ENCODE measurements at regions not wholly inside any gene's neighbourhood (a gene's known extent, or its start where the extent isn't known, plus 50 kb on each side); places are given as distances from the start of the nearest gene placed in this dataset.

DNA sequence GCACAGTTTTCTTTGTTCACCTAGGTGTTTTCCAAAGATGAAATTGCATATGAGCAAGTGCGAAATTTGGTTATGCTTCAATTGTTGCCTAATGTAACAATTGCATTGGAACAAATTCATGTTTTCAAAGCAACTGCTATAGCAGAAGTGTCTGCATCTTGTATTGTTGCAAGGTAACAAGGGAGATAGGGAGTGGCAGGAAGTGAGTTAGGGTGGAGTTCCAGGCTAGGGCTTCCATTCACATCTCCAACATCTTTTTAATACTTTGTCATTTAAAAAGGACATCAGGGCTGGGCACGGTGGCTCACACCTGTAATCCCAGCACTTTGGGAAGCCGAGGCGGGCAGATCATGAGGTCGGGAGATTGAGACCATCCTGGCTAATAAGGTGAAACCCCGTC lies 312.3 kb upstream of the E2F7 start:
- Mint-ChIP-seq H3K27ac (no peak overlapping the region), H3K9me3 (ENCODE audit: insufficient read depth) (no peaks in the 10 kb centered on the region), H3K27me3 (no peaks in the 10 kb centered on the region), H3K4me1 (no peaks in the 10 kb centered on the region), H3K4me3 (no peak overlapping the region)
- H3K4me2 ChIP-seq (replicated peaks; ENCODE audit: low read depth, low read length, poor library complexity, severe bottlenecking), result no peak overlapping the region
- POLR2A ChIA-PET, result no interaction called here
- intact Hi-C loops (cut with micrococcal nuclease), result no loop called here
- no peak overlapping the region for H3K27ac ChIP-seq (ENCODE audit: low read length in 2 of 2)
- no peaks in the 10 kb centered on the region for H3K27me3 ChIP-seq (replicated peaks in 1 of 4; ENCODE audit: control extremely low read depth in 1 of 4, control insufficient read depth in 3 of 4, insufficient read depth in 4 of 4, low read length in 3 of 4)
- WGBS (ENCODE audit: insufficient coverage), result 96% methylated on average over 5 of the region's 6 CpGs
- H3K9me3 ChIP-seq (ENCODE audit: control extremely low read depth in 1 of 3, control insufficient read depth in 2 of 3, insufficient read depth in 1 of 3, low read length in 2 of 3), result no peaks in the 10 kb centered on the region
- ATAC-seq (ENCODE audit: low read depth) (no peak), DNase-seq (no peak)
- H4K20me1 ChIP-seq (ENCODE audit: control insufficient read depth, insufficient read depth, low read length, poor library complexity, severe bottlenecking), result no peaks in the 10 kb centered on the region
- no peak overlapping the region for H3K4me3 ChIP-seq (ENCODE audit: control extremely low read depth in 1 of 5, extremely low read depth in 1 of 5, insufficient read depth in 1 of 5, low read depth in 2 of 5, low read length in 4 of 5)
- no peaks in the 10 kb centered on the region for H3K79me2 ChIP-seq (ENCODE audit: control insufficient read depth, insufficient read depth, low read length)
- no peak overlapping the region for H2AFZ ChIP-seq (ENCODE audit: insufficient read depth, low read depth, low read length, poor library complexity, severe bottlenecking)
- no peaks in the 10 kb centered on the region for H3K4me1 ChIP-seq (ENCODE audit: control insufficient read depth in 2 of 2, insufficient read depth in 2 of 2, low read length in 2 of 2)
- H3K36me3 ChIP-seq (replicated peaks in 1 of 2; ENCODE audit: control extremely low read depth in 1 of 2, control insufficient read depth in 1 of 2, extremely low read depth in 1 of 2, insufficient read depth in 2 of 2, low read length in 1 of 2), result no peaks in the 10 kb centered on the region
- no peak overlapping the region for H3K9ac ChIP-seq (ENCODE audit: low read length)
- TF ChIP-seq EZH2 (IDR thresholded peaks at IDR 0.05; ENCODE audit: borderline replicate concordance, insufficient read depth, low read depth, low read length, poor library complexity, severe bottlenecking), result no peak
- TF ChIP-seq CTCF (IDR thresholded peaks at IDR 0.05), result no peak
- CTCF ChIA-PET, result no interaction called here

- H3K9ac ChIP-seq (ENCODE audit: low read length), result no peak overlapping the region
- H3K4me2 ChIP-seq (replicated peaks; ENCODE audit: low read depth, low read length, poor library complexity, severe bottlenecking), result no peak overlapping the region
- no peaks in the 10 kb centered on the region for H3K36me3 ChIP-seq (replicated peaks in 1 of 2; ENCODE audit: control extremely low read depth in 1 of 2, control insufficient read depth in 1 of 2, extremely low read depth in 1 of 2, insufficient read depth in 2 of 2, low read length in 1 of 2)
- no peak for DNase-seq
- no peaks in the 10 kb centered on the region for H4K20me1 ChIP-seq (ENCODE audit: control insufficient read depth, insufficient read depth, low read length, poor library complexity, severe bottlenecking)
- Mint-ChIP-seq H3K4me1 (no peaks in the 10 kb centered on the region), H3K4me3 (no peak overlapping the region), H3K27ac (no peak overlapping the region), H3K9me3 (ENCODE audit: insufficient read depth) (no peaks in the 10 kb centered on the region), H3K27me3 (no peaks in the 10 kb centered on the region)
- H3K4me1 ChIP-seq (ENCODE audit: control insufficient read depth in 2 of 2, insufficient read depth in 2 of 2, low read length in 2 of 2), result no peaks in the 10 kb centered on the region
- no peak for ATAC-seq (ENCODE audit: low read depth)
- no peaks in the 10 kb centered on the region for H3K79me2 ChIP-seq (ENCODE audit: control insufficient read depth, insufficient read depth, low read length)
- TF ChIP-seq CTCF (IDR thresholded peaks at IDR 0.05) (no peak), EZH2 (IDR thresholded peaks at IDR 0.05; ENCODE audit: borderline replicate concordance, insufficient read depth, low read depth, low read length, poor library complexity, severe bottlenecking) (no peak)
- ChIA-PET POLR2A (no interaction called here), CTCF (no interaction called here)
- no peak overlapping the region for H3K4me3 ChIP-seq (ENCODE audit: control extremely low read depth in 1 of 5, extremely low read depth in 1 of 5, insufficient read depth in 1 of 5, low read depth in 2 of 5, low read length in 4 of 5)
- intact Hi-C loops (cut with micrococcal nuclease), result no loop called here
- H3K27me3 ChIP-seq (replicated peaks in 1 of 4; ENCODE audit: control extremely low read depth in 1 of 4, control insufficient read depth in 3 of 4, insufficient read depth in 4 of 4, low read length in 3 of 4), result no peaks in the 10 kb centered on the region
- 38% methylated on average over 1 of the region's 1 CpG for WGBS (ENCODE audit: insufficient coverage)
- no peak overlapping the region for H2AFZ ChIP-seq (ENCODE audit: insufficient read depth, low read depth, low read length, poor library complexity, severe bottlenecking)
- no peak overlapping the region for H3K27ac ChIP-seq (ENCODE audit: low read length in 2 of 2)
- no peaks in the 10 kb centered on the region for H3K9me3 ChIP-seq (ENCODE audit: control extremely low read depth in 1 of 3, control insufficient read depth in 2 of 3, insufficient read depth in 1 of 3, low read length in 2 of 3)
These were observed 311.7 kb upstream of the E2F7 start for GRCh38 chr12:77377116-77377515.
